HG03159 (cell line): ENCODE measurements at regions not wholly inside any gene's neighbourhood (a gene's known extent, or its start where the extent isn't known, plus 50 kb on each side); places are given as distances from the start of the nearest gene placed in this dataset.

ENCODE experiments used
- ATAC-seq: cut with Tn5 transposase; IDR thresholded peaks from one replicate; pipeline ENCODE4 v1.9.1; 2021; ENCODE audit warnings: mild to moderate bottlenecking, moderate library complexity; ENCODE audit not compliant: unreplicated experiment

GRCh38 chr6:74956559-74957428 lies 249.1 kb downstream of the COL12A1 start:
- no peak for ATAC-seq

DNA sequence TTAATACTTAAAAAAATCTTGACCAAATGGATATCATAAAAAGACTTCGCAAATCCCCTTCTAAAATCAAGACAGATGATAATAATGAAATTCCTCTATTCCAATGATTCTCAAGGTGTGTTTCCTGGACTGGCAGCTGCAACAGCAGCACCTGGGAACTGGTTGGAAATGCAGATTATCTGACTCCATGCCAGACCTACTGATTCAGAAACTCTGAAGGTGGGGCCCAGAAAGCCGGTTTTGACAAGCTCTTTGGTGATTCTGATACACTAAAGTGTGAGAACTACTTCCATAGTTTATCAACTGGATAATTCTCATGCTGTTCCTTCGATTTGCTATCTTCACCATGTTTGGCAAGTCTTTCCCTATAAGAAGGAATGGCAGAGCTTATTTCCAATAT lies 252.1 kb downstream of the COL12A1 start:
- no peak for ATAC-seq

DNA sequence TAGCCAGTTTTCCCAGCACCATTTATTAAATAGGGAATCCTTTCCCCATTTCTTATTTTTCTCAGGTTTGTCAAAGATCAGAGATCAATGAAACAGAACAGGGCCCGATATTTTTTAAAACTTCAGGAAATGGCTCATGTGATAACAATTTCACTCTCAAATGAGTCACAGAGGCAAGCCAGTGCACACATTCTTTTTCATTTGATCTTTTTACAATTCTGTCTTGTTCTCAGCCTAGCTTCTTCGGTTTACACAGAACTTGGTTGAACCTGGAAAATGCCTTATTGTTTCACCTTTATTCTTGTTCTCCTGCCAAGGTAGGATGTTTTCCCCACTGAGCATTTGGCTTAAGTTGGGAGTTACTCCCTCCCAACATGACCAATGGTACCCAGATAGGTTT lies 258.9 kb downstream of the COL12A1 start:
- ATAC-seq: no peak

DNA sequence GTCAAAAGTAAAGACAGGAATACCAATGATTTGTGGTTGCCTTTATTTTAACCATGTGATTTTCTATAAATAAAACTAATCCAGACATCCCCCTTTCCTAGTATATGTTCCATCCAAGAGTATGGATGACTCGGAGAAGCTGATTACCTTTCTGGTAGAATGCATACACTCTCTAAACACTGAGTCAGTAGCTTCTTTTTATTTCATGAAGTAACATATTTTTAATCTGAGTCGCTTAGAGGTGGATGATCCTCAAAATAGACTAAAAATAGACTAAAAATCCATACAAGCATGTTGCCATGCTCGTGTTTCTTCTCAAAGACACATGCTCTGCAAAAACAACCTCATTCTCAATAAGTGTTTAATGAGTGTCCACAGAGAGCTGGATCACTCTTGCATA lies 263.7 kb downstream of the COL12A1 start:
- no peak for ATAC-seq

GRCh38 chr6:74941424-74941823 lies 264.4 kb downstream of the COL12A1 start:
- ATAC-seq: no peak

GRCh38 chr6:74939721-74940620 lies 265.9 kb downstream of the COL12A1 start:
- ATAC-seq: no peak

DNA sequence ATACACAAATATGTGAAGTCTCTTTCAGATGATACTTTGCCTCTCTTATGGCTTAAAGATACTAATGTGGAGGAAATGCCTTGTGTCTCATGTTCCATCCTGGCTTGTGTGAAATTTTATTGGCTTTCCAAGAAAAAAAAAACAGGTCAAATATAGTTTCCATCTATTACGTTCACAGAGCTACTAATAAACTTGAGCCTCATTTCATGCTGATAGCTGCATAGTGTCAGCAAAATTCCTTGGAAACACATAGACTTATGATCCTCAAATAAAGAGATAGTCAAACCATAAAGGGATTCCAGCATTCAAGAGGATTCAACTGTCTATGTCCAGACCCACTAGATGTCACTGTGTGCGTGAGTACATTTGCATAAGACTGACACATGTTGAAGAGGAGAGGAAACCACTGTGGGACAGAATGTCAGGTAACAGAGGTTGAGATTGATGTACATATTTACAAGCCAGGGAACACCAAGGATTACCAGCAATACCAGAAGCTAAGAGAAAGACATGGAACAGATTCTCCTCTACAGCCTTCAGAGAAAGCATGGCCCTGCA lies 266.6 kb downstream of the COL12A1 start:
- peak; percentile 57 for ATAC-seq

GRCh38 chr6:74937936-74938335 lies 267.9 kb downstream of the COL12A1 start:
- no peak for ATAC-seq

DNA sequence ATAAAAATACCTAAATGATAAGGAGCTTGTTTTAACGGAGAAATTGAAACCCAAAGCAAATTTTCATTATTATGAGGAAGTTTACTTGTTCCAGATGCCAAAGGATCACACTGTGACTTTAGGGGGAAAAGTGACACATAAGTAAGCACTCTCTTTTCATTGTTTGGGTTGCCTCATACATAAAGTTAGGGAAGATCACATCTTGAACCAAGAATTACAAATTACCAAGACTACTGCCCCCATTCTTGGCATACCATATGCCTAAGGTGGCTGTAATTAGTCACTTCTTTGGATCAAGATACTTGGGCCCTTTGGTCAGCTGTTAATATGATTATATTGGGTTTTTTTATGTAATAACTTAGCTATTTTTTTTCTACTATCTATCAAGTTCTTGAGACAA lies 269.0 kb downstream of the COL12A1 start:
- ATAC-seq: no peak

DNA sequence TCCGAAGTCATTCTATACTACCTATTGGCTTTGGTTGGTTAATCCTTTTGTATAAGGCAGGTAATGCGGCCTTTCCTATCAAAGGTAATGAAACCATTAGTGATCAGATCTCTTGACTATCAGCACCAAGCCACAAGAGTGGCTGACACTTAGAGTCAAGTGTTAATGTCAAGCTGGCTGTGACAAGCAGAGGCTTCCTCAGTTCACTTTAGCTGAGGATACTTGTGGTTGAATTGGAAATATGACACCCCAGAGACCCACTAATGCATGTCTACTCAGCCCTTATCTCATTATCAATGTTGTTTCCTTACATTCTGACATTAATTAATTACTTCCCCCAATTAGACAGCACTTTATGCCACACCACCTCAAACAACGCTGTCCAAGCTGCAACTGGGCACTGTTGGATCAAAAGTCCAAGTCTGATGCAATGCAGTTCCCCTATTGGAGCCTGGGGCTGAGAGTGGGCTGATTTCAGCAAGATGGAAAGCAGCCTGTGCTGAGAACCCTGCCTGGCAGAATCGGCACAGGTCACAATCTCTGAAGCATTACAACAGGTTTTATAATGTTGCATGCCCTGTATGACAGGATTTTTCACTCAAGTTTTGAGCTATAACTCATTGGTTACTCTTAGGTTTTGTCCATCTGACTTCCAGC lies 273.5 kb downstream of the COL12A1 start:
- no peak for ATAC-seq

DNA sequence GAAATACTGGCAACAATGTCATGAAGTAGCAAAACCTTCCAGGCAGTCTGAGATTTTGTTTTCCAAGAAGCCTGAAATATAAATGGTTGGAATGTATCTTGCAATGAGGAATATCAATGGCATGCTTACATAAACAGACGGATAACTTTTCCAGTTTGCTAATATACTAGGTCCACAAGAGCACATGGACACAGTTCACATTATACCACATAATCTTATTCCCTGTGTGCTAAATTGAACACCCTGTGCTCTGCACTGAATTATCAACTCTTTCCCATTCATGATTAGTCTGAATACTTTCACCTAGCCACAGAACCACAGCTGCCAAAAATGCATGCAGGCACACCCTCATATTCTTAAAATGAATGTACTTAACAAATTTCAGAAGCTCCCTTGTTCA lies 274.3 kb downstream of the COL12A1 start:
- ATAC-seq: no peak

DNA sequence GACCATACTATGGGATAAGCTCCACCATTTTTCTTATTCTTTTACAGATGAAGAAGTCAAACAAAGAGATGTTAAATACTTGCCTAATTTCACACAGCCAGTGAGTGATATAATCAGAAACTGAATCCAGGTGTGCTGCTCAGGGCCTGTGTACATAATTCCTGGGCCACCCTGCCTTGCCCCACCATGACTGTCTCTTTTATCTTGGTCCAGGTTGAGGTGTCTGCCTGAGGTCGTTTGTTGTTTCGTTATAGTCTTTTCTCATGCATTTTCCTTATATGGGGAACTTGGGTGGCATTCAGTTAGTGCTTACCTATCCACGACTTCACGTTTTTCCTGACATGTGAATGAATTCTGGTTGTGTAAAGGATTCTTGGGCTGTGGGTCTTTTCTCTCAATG lies 277.6 kb downstream of the COL12A1 start:
- ATAC-seq: no peak

- no peak for ATAC-seq
Observed at GRCh38 chr6:74927299-74927698, 278.6 kb downstream of the COL12A1 start.

- peak; percentile 87 for ATAC-seq
Observed at GRCh38 chr6:74925683-74926082, 280.2 kb downstream of the COL12A1 start.

- no peak for ATAC-seq
Observed at GRCh38 chr6:74914888-74915287, 291.0 kb downstream of the COL12A1 start.

- ATAC-seq: no peak
Observed at GRCh38 chr6:74912234-74912633, 293.6 kb downstream of the COL12A1 start.

DNA sequence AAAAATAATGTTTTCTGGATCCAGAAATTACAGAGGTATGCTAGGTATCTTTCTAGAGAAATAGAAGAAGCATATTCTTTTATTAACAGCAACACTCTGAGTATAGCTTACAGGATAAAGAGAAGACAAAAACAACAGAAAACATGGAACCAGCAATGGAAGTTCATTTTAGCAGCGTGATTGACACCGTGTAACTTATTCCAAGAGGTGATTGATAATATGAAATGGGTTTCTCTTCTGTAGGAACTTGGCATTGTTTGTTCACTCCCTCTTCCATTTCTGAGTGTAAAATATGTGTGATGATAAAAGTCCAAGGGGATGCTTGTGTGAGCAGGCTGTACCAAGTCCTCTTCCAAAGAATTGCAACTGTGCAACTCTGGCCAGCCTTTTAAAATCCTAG lies 303.0 kb downstream of the COL12A1 start:
- no peak for ATAC-seq

GRCh38 chr6:74902089-74902488 lies 303.8 kb downstream of the COL12A1 start:
- ATAC-seq: no peak

DNA sequence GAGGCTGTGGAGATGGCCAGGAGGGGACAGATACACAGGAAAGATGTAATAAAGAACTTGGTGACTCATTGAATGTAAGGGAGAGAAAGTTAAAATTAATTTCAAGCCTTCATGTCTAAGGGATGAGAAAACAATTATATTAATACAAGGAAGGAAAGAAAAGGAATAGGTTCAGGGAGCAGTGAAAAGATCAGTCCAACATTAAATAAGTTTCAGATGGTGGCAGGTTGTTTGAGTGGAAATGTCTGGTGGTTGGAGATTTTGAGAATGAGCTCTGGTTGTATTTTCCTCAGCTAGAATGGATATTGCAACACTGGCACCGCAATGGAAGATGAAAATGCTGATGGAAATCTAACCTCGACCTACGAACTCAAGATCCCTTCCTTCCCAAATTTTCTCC lies 304.3 kb downstream of the COL12A1 start:
- no peak for ATAC-seq

- no peak for ATAC-seq
Observed at GRCh38 chr6:74899416-74899815, 306.4 kb downstream of the COL12A1 start.

DNA sequence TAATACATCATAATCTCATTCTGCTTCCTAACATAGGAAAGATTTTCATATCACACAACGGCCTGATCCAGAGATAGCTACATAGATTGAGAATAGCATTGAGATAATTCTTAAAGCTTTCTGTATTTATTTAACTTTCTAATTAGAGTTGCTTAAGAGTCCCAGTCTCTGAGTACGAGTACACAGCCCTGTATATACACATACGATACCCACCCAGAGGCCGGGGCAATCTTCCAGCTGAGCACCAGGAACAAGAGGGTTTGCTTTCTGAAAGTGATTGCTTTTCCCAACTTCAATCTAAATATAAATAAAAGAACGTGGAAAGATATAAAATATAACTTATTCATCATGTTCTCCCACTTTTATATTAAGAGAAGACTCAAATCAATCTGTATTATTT lies 313.8 kb downstream of the COL12A1 start:
- ATAC-seq: no peak
